Epithelial cell of esophagus (primary cell): ENCODE measurements at regions not wholly inside any gene's neighbourhood (a gene's known extent, or its start where the extent isn't known, plus 50 kb on each side); places are given as distances from the start of the nearest gene placed in this dataset.

Experiments
- DNase-seq: peaks from one replicate; pipeline ENCODE4 v3.0.0; 2010; ENCODE audit warnings: low read depth
- H3K4me3 ChIP-seq: 2 replicates; pipeline ENCODE4 v1.5.1; 2011; ENCODE audit warnings: mild to moderate bottlenecking, low read length, control low read depth
- TF ChIP-seq, protein P1 (sequence below): IDR thresholded peaks from 2 replicates; pipeline ENCODE4 v1.5.1; 2011; ENCODE audit warnings: low read depth, mild to moderate bottlenecking, low read length, control low read depth, inconsistent platforms; ENCODE audit not compliant: insufficient read depth; ENCODE audit errors: missing control alignments

DNA sequence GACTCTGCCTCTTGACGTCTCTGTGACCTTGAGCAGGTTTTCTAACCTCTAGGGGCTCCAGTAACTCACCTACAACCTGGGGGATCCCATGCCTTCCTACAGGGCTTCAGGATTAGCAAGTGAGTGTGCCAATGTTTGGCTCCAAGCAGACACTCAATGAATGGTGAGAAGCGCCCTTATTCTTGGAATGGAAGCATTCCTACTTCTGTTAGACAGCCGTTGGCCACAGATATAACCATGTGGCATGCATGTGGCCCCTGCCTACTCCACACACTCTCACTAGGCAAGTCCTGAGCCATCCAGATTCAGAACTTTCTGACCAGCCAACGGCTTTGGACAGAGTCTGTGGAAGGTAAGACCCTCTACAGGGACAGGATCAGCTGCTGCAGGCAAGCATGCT is 108.9 kb upstream of the LYZL2 start:
- TF ChIP-seq, protein P1, sequence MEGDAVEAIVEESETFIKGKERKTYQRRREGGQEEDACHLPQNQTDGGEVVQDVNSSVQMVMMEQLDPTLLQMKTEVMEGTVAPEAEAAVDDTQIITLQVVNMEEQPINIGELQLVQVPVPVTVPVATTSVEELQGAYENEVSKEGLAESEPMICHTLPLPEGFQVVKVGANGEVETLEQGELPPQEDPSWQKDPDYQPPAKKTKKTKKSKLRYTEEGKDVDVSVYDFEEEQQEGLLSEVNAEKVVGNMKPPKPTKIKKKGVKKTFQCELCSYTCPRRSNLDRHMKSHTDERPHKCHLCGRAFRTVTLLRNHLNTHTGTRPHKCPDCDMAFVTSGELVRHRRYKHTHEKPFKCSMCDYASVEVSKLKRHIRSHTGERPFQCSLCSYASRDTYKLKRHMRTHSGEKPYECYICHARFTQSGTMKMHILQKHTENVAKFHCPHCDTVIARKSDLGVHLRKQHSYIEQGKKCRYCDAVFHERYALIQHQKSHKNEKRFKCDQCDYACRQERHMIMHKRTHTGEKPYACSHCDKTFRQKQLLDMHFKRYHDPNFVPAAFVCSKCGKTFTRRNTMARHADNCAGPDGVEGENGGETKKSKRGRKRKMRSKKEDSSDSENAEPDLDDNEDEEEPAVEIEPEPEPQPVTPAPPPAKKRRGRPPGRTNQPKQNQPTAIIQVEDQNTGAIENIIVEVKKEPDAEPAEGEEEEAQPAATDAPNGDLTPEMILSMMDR, result no peak
- H3K4me3 ChIP-seq, result no peak overlapping the region
- DNase-seq, result no peak

DNA sequence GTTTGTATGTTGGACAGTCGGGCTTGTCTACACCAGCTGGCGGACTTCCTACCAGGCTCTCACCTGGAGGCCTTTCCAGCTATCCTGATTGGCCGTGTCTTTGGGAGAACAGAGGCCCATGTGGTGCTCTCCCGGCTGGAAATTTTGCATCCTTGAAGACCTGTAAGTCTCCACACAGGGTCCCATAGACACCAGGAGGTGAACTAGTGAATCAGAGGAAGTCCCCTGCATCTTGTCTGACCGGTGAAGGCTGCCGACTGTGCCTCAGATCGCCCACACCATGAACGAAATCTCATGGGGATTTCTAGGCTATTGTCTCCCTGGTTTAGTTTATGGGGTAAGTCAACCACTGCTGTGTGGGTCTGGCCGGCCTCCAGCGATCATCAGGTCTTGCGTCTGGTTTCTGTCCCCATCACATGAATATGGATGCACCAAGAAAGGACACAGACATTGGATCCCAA is 108.4 kb upstream of the LYZL2 start:
- H3K4me3 ChIP-seq, result no peak overlapping the region
- DNase-seq, result no peak
- TF ChIP-seq, protein P1, result no peak

DNA sequence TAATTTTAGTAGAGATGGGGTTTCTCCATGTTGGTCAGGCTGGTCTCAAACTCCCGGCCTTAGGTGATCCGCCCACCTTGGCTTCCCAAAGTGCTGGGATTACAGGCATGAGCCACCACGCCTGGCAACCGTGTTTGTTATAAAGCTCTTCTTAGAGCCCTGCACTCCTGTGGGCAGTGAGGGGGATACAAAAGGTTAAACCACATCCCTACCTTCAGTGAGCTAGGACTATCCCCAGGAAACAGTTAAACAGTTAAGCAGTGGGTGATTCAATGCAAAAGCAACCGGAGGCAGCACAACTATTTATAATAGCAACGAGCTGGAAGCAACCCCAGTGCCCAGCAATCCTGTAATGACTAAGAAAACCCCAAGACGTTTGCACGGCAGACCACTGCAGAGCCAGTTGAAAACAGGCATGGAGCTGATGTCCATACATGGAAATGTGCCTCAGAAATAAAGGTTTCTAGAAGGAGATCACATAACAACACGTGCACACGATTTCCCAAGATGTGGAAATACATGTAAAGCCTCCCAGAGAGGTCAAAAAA is 107.2 kb upstream of the LYZL2 start:
- TF ChIP-seq, protein P1, result no peak
- peak; percentile 36 for DNase-seq
- no peak overlapping the region for H3K4me3 ChIP-seq

DNA sequence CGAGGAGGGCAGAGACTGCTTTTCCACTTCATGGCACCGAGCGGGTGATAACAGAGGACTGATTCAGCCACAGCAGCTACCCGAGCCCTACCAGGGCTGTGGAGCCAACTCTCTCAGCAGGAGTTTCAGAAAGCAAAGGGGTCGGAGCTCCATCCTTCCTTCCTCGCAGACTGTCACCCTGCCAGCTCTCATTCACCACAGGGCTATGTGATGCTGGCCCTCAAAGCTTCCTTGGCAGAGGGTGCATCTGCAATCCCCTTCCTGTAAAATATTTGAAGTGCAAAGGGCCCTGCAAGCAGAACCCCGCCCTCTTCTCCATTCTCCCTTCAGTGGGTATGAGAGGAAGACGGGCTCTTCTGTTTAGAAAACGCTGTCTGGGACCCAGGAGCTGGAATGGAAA is 105.3 kb upstream of the LYZL2 start:
- no peak for DNase-seq

DNA sequence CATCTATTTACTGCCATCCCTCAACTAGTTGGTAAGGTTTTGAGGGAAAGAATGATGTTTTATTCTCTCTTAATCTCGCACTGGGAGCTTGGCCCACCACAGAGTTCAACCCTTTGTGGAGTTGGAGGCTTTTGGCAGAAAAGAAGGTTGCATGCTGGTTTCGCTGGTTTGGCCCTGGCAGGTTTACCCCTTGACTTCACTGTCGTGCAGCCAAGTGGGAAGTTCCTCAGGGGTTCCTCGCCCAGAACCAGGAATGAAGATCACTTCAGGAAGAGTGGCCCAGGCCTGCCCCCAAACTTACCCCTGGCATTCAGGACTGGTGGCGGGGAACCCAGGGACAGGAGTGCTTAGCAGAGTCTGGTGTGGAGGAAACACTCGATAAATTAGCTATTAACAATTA is 103.1 kb upstream of the LYZL2 start:
- no peak overlapping the region for H3K4me3 ChIP-seq
- DNase-seq, result no peak
- TF ChIP-seq, protein P1, result no peak

More for the DNA sequence above, 105.3 kb upstream of the LYZL2 start:
- TF ChIP-seq, protein P1, result no peak
- no peak overlapping the region for H3K4me3 ChIP-seq

DNA sequence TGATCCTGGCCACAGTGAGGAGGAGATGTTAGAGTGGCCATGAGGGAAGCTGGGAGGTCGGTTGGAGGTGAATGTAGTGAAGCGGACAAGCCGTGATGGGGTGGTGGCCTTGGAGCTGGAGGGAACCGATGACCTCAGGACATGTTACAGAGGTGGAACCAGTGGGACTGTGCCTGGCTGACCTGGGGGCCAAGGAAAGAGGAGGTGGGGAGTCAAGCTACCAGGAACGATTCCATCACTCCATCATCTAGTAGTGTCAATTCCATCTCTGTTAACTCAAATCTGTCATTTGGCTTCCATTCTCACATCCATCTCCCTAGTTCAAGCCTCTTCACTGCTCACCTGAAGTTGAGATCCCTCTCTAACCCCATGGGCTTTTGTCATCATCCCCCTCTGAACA is 102.4 kb upstream of the LYZL2 start:
- DNase-seq, result no peak
- TF ChIP-seq, protein P1, result no peak
- no peak overlapping the region for H3K4me3 ChIP-seq

DNA sequence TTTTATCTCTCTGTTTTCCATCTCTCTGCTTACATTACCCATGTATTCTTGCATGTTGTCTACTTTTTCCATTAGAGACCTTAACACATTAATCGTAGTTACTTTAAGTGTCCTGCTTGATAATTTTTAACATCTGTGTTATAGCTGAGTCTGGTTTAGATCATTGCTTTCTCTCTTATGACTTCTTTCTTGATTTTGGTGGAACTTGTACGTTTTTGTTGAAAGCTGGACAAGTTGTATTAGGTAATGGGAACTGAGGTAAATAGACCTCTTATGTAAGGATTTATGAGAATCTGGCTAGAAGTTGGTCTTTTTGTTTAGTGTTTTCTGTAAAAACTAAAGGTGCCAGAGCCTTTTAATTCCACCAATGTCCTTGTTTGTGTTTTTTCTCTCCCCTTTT is 100.8 kb upstream of the LYZL2 start:
- DNase-seq, result no peak
- TF ChIP-seq, protein P1, result no peak
- no peak overlapping the region for H3K4me3 ChIP-seq
